ENCODE measurements at regions not wholly inside any gene's neighbourhood (a gene's known extent, or its start where the extent isn't known, plus 50 kb on each side); places are given as distances from the start of the nearest gene placed in this dataset.

DNA sequence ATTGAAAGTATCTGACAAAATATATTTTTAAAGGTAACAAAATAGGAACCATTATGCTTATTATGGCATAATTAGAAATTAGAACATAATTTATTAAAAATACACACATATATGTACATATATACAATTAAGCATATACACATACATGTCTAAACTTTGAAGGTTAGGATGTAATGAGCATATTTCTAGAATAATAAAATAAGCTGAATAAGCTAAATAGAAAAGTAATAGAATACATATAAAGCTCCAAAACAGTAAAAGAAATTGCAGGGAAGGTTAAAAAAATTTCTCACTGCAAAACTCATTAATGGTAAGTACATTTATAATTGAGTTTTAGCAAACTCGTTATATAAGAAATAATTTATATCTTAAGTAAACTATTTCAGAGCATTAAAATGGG lies 1561.5 kb upstream of the ZEB2 start:
- H3K4me1 Mint-ChIP-seq (ENCODE audit: low read depth): no peaks in the 10 kb centered on the region
- H3K4me3 Mint-ChIP-seq (ENCODE audit: low read depth): no peak overlapping the region
- no peak for DNase-seq (ENCODE audit: low spot score, unreplicated experiment)
- peaks cover 9% of the 10 kb centered on the region for H3K9me3 Mint-ChIP-seq (ENCODE audit: low read depth)
- TF ChIP-seq, protein P1, sequence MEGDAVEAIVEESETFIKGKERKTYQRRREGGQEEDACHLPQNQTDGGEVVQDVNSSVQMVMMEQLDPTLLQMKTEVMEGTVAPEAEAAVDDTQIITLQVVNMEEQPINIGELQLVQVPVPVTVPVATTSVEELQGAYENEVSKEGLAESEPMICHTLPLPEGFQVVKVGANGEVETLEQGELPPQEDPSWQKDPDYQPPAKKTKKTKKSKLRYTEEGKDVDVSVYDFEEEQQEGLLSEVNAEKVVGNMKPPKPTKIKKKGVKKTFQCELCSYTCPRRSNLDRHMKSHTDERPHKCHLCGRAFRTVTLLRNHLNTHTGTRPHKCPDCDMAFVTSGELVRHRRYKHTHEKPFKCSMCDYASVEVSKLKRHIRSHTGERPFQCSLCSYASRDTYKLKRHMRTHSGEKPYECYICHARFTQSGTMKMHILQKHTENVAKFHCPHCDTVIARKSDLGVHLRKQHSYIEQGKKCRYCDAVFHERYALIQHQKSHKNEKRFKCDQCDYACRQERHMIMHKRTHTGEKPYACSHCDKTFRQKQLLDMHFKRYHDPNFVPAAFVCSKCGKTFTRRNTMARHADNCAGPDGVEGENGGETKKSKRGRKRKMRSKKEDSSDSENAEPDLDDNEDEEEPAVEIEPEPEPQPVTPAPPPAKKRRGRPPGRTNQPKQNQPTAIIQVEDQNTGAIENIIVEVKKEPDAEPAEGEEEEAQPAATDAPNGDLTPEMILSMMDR (IDR thresholded peaks at IDR 0.05; ENCODE audit: unreplicated experiment): no peak
- no peaks in the 10 kb centered on the region for H3K27me3 Mint-ChIP-seq
- H3K27ac Mint-ChIP-seq: no peak overlapping the region
- H3K36me3 Mint-ChIP-seq (ENCODE audit: insufficient read depth): no peaks in the 10 kb centered on the region

DNA sequence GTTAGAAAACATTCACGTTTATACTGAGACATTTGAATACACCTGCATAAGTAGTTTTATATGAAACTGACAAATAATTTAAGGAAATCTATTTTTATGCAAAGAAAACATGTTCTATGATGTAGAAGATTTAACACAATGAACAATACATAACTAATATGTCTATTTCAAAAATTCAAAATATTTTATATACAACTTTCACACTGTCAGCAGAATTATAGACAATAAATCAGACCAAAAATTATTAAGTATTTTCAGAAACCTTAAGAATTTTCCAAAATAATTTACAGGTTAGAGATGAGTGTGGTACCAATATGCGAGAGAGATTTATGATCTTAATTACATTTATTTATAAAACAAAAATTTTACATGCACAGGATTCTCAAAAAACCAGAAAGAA lies 1561.0 kb upstream of the ZEB2 start:
- TF ChIP-seq, protein P1 (IDR thresholded peaks at IDR 0.05; ENCODE audit: unreplicated experiment): no peak
- no peak overlapping the region for H3K27ac Mint-ChIP-seq
- peaks cover 1% of the 10 kb centered on the region for H3K4me1 Mint-ChIP-seq (ENCODE audit: low read depth)
- DNase-seq (ENCODE audit: low spot score, unreplicated experiment): no peak
- no peak overlapping the region for H3K4me3 Mint-ChIP-seq (ENCODE audit: low read depth)
- no peaks in the 10 kb centered on the region for H3K27me3 Mint-ChIP-seq
- no peaks in the 10 kb centered on the region for H3K36me3 Mint-ChIP-seq (ENCODE audit: insufficient read depth)
- H3K9me3 Mint-ChIP-seq (ENCODE audit: low read depth): peaks cover 9% of the 10 kb centered on the region

DNA sequence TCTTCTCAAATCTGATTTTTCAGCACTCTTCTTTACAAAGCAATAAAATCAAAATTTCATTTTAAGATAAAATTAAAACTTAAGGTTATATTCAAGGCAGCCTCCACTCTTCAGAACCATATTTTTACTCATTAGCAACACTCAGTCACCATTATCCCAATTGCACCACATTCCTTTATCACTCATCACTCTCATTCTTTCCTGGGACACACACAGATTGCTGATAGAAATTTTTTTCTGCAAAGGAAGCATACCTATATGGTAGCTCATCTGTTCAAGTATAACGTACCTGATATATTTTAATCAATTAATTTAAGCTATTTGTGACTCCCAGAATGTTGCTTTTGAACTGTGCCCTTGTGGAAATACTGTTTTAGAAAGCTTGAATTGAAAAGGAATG lies 1559.3 kb upstream of the ZEB2 start:
- H3K4me1 Mint-ChIP-seq (ENCODE audit: low read depth): peaks cover 1% of the 10 kb centered on the region
- TF ChIP-seq, protein P1 (IDR thresholded peaks at IDR 0.05; ENCODE audit: unreplicated experiment): no peak
- DNase-seq (ENCODE audit: low spot score, unreplicated experiment): no peak
- peaks cover 10% of the 10 kb centered on the region for H3K9me3 Mint-ChIP-seq (ENCODE audit: low read depth)
- no peaks in the 10 kb centered on the region for H3K27me3 Mint-ChIP-seq
- no peaks in the 10 kb centered on the region for H3K36me3 Mint-ChIP-seq (ENCODE audit: insufficient read depth)
- H3K4me3 Mint-ChIP-seq (ENCODE audit: low read depth): no peak overlapping the region
- no peak overlapping the region for H3K27ac Mint-ChIP-seq

DNA sequence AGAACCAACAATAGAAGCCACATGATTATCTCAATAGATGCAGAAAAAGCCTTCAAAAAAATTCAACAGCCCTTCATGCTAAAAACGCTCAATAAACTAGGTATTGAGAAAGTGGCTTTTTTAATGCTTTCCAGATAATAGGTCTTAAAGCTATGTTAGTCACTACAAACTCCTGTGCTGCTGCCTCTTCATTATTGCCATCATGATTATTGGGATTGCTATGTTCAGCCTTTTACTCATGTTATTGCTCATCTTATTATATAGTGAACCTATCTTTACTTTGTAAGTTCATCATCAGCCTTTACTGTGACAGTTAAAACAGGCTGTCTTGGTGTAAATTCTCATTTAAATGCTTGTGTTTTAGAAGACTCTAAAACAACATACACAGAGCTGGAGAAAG lies 1557.2 kb upstream of the ZEB2 start:
- peaks cover 1% of the 10 kb centered on the region for H3K4me1 Mint-ChIP-seq (ENCODE audit: low read depth)
- H3K27me3 Mint-ChIP-seq: no peaks in the 10 kb centered on the region
- TF ChIP-seq, protein P1 (IDR thresholded peaks at IDR 0.05; ENCODE audit: unreplicated experiment): no peak
- H3K27ac Mint-ChIP-seq: no peak overlapping the region
- H3K36me3 Mint-ChIP-seq (ENCODE audit: insufficient read depth): no peaks in the 10 kb centered on the region
- peaks cover 10% of the 10 kb centered on the region for H3K9me3 Mint-ChIP-seq (ENCODE audit: low read depth)
- no peak for DNase-seq (ENCODE audit: low spot score, unreplicated experiment)
- H3K4me3 Mint-ChIP-seq (ENCODE audit: low read depth): no peak overlapping the region

DNA sequence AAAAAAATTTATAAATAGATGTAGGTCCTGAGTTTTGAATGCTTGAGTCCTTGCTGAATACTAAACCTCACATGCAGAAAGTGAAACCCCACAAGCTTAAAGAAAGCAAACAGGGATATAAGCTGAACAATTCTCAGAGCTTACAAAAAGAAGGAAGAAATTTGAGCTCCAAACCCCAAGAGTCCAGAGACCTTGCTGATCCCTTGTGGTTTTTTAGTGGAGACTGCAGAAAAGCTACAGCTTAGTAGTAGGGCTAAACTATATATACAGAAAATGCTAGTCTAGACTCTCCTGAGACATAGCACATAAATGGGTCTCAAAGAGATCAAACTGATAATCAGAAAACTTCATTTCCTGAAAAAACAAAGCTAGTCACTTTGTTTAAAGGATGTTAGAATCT lies 1548.1 kb upstream of the ZEB2 start:
- TF ChIP-seq, protein P1 (IDR thresholded peaks at IDR 0.05; ENCODE audit: unreplicated experiment): no peak
- peaks cover 23% of the 10 kb centered on the region for H3K9me3 Mint-ChIP-seq (ENCODE audit: low read depth)
- H3K27ac Mint-ChIP-seq: no peak overlapping the region
- no peak for DNase-seq (ENCODE audit: low spot score, unreplicated experiment)
- H3K4me3 Mint-ChIP-seq (ENCODE audit: low read depth): no peak overlapping the region
- H3K36me3 Mint-ChIP-seq (ENCODE audit: insufficient read depth): no peaks in the 10 kb centered on the region
- H3K4me1 Mint-ChIP-seq (ENCODE audit: low read depth): no peaks in the 10 kb centered on the region
- H3K27me3 Mint-ChIP-seq: no peaks in the 10 kb centered on the region

Measured in progenitor cell of endocrine pancreas (in vitro differentiated cells).